NK-92 treated with Interleukin-12 subunit alpha and Interleukin-12 subunit beta, amount 100 ng/mL, for 24 hours (cell line): ENCODE measurements at regions not wholly inside any gene's neighbourhood (a gene's known extent, or its start where the extent isn't known, plus 50 kb on each side); places are given as distances from the start of the nearest gene placed in this dataset.
"Not testable (repeated sequence)": the region's sequence is repeated elsewhere in the genome, so short reads cannot be mapped to it uniquely, and the experiment has no call there.

ENCODE experiments used
- DNase-seq: peaks from one replicate; lab custom pipeline; 2025; lab: John Stamatoyannopoulos, UW

GRCh38 chr5:159503236-159503635 is 172.9 kb upstream of the IL12B start:
- no peak for DNase-seq

GRCh38 chr5:159504106-159504856 is 174.0 kb upstream of the IL12B start:
- DNase-seq: no peak

- DNase-seq: no peak
Observed at GRCh38 chr5:159504857-159505304, 174.6 kb upstream of the IL12B start.

- no peak for DNase-seq
Observed at GRCh38 chr5:159507055-159507454, 176.8 kb upstream of the IL12B start.

- DNase-seq: no peak
Observed at GRCh38 chr5:159507661-159508060, 177.4 kb upstream of the IL12B start.

- no peak for DNase-seq
Observed at GRCh38 chr5:159508344-159508743, 178.1 kb upstream of the IL12B start.

- no peak for DNase-seq
Observed at GRCh38 chr5:159509002-159509660, 178.8 kb upstream of the IL12B start.

GRCh38 chr5:159510282-159510681 is 180.0 kb upstream of the IL12B start:
- no peak for DNase-seq

GRCh38 chr5:159511570-159511969 is 181.3 kb upstream of the IL12B start:
- DNase-seq: no peak

- no peak for DNase-seq
Observed at GRCh38 chr5:159512064-159512463, 181.8 kb upstream of the IL12B start.

GRCh38 chr5:159514229-159514810 is 184.0 kb upstream of the IL12B start:
- no peak for DNase-seq

- no peak for DNase-seq
Observed at GRCh38 chr5:159515197-159515596, 184.9 kb upstream of the IL12B start.

GRCh38 chr5:159515909-159516415 is 185.7 kb upstream of the IL12B start:
- DNase-seq: peak; percentile 52

- DNase-seq: no peak
Observed at GRCh38 chr5:159518371-159518770, 188.1 kb upstream of the IL12B start.

GRCh38 chr5:159519365-159519764 is 189.1 kb upstream of the IL12B start:
- no peak for DNase-seq

GRCh38 chr5:159522841-159523240 is 192.6 kb upstream of the IL12B start:
- DNase-seq: no peak

GRCh38 chr5:159524279-159524678 is 194.0 kb upstream of the IL12B start:
- not testable (repeated sequence) for DNase-seq

- DNase-seq: no peak
Observed at GRCh38 chr5:159525117-159525516, 194.8 kb upstream of the IL12B start.

GRCh38 chr5:159527546-159528254 is 197.4 kb upstream of the IL12B start:
- no peak for DNase-seq

- no peak for DNase-seq
Observed at GRCh38 chr5:159531554-159532105, 201.3 kb upstream of the IL12B start.

- no peak for DNase-seq
Observed at GRCh38 chr5:159533197-159533596, 202.9 kb upstream of the IL12B start.

GRCh38 chr5:159536166-159536565 is 205.9 kb upstream of the IL12B start:
- no peak for DNase-seq
